Sigmoid colon (tissue), 6 donors: ENCODE measurements at regions not wholly inside any gene's neighbourhood (a gene's known extent, or its start where the extent isn't known, plus 50 kb on each side); places are given as distances from the start of the nearest gene placed in this dataset.

Source experiments
- DNase-seq: peaks from one replicate; pipeline ENCODE4 v3.0.0-alpha.2; 2019
- H3K27ac ChIP-seq, 4 donors: fragments of 200-600 bp; sonication (generic); one replicate each; pipeline ENCODE4 v1.5.1; 2016 to 2019; ENCODE audit warnings: mild to moderate bottlenecking in 1 of 4
- H3K27me3 ChIP-seq, 3 donors: fragments of 200-600 bp; sonication (generic); one replicate each; pipeline ENCODE4 v1.5.1; 2019; ENCODE audit warnings: mild to moderate bottlenecking in 1 of 3
- H3K36me3 ChIP-seq, 4 donors: fragments of 200-600 bp; sonication (generic); one replicate each; pipeline ENCODE4 v1.5.1; 2016 to 2019
- H3K4me1 ChIP-seq, 4 donors: fragments of 200-600 bp; sonication (generic); one replicate each; pipeline ENCODE4 v1.5.1; 2017 to 2019
- H3K4me3 ChIP-seq, 4 donors: fragments of 200-600 bp; sonication (generic); one replicate each; pipeline ENCODE4 v1.5.1; 2017 to 2019; ENCODE audit warnings: mild to moderate bottlenecking in 2 of 4, moderate library complexity in 1 of 4
- H3K9me3 ChIP-seq, 4 donors: fragments of 200-600 bp in 3 of 4; sonication (generic) in 3 of 4; one replicate each; pipeline versions ENCODE4 v1.5.1 to v1.6.1; 2013 to 2019
- CTCF ChIP-seq, 4 experiments: fragments of 450-650 bp in 3 of 4; fragments of 200-600 bp in 1 of 4; IDR thresholded peaks; one replicate each; pipeline ENCODE4 v1.5.1; 2016 to 2019; ENCODE audit warnings: antibody characterized with exemption in 4 of 4, mild to moderate bottlenecking in 3 of 4, moderate library complexity in 2 of 4
- EP300 ChIP-seq, 4 donors: sonication (generic); formaldehyde crosslinking; IDR thresholded peaks; one replicate each; pipeline ENCODE4 v1.6.1; 2017; ENCODE audit warnings: antibody characterized with exemption in 4 of 4
- POLR2A ChIP-seq, 2 donors: fragments of 450-650 bp; IDR thresholded peaks; one replicate each; pipeline ENCODE4 v1.6.1; 2016; ENCODE audit warnings: antibody characterized with exemption in 2 of 2, mild to moderate bottlenecking in 2 of 2, moderate library complexity in 2 of 2
- POLR2AphosphoS5 ChIP-seq, 4 donors: sonication (generic); formaldehyde crosslinking; IDR thresholded peaks; one replicate each; pipeline ENCODE4 v1.6.1; 2017; ENCODE audit warnings: antibody characterized with exemption in 4 of 4
- WGBS, 2 donors: extraction: QIAGEN DNeasy Blood & Tissue Kit; methylation state at CpG; one replicate each; pipeline ENCODE4 v1.1.7; 2013; 5-methylcytosine and 5-hydroxymethylcytosine counted together
- intact Hi-C: fragments of 100-400 bp; cut with DNase I; formaldehyde crosslinking; loops from one replicate; pipeline ENCODE4 v1.15.1; 2023
- donor health status: healthy with polysubstance abuse.
- donor health status: healthy.

- TF ChIP-seq POLR2A (IDR thresholded peaks at IDR 0.05) (no peak), POLR2AphosphoS5 (IDR thresholded peaks at IDR 0.05) (no peak), EP300 (IDR thresholded peaks at IDR 0.05) (no peak), CTCF (IDR thresholded peaks at IDR 0.05) (no peak)
- intact Hi-C loops: no loop called here
These were observed 81.4 kb upstream of the BMPER start for GRCh38 chr7:33823913-33824312.

GRCh38 chr7:33824911-33825459, 80.4 kb upstream of the BMPER start:
- intact Hi-C loops: no loop called here
- Histone ChIP-seq H3K9me3 (no peaks in the 10 kb centered on the region), H3K36me3 (no peaks in the 10 kb centered on the region), H3K4me1 (no peaks in the 10 kb centered on the region), H3K27ac (no peak overlapping the region), H3K4me3 (no peak overlapping the region), H3K27me3 (no peaks in the 10 kb centered on the region)
- TF ChIP-seq POLR2A (IDR thresholded peaks at IDR 0.05) (no peak), CTCF (IDR thresholded peaks at IDR 0.05) (no peak), POLR2AphosphoS5 (IDR thresholded peaks at IDR 0.05) (no peak), EP300 (IDR thresholded peaks at IDR 0.05) (no peak)
- no peak for DNase-seq
- 59 to 66% methylated on average over 4 of the region's 4 CpGs for WGBS, 2 donors

More at GRCh38 chr7:33823913-33824312, 81.4 kb upstream of the BMPER start:
- no peak for DNase-seq
- Histone ChIP-seq H3K9me3 (no peaks in the 10 kb centered on the region), H3K4me1 (no peaks in the 10 kb centered on the region), H3K27ac (no peak overlapping the region), H3K4me3 (no peak overlapping the region), H3K36me3 (no peaks in the 10 kb centered on the region), H3K27me3 (no peaks in the 10 kb centered on the region)
- 91 to 94% methylated on average over 5 of the region's 5 CpGs for WGBS, 2 donors

GRCh38 chr7:33825644-33826043, 79.7 kb upstream of the BMPER start:
- no peak for DNase-seq
- WGBS, 2 donors: 75 to 92% methylated on average over 1 of the region's 1 CpG
- Histone ChIP-seq H3K4me1 (peaks cover 0 to under 1% (median 0%) of the 10 kb centered on the region in 4 donors), H3K36me3 (no peaks in the 10 kb centered on the region), H3K4me3 (no peak overlapping the region), H3K27me3 (no peaks in the 10 kb centered on the region), H3K27ac (no peak overlapping the region), H3K9me3 (no peaks in the 10 kb centered on the region)
- intact Hi-C loops: no loop called here
- TF ChIP-seq EP300 (IDR thresholded peaks at IDR 0.05) (no peak), POLR2AphosphoS5 (IDR thresholded peaks at IDR 0.05) (no peak), POLR2A (IDR thresholded peaks at IDR 0.05) (no peak), CTCF (IDR thresholded peaks at IDR 0.05) (no peak)

- Histone ChIP-seq H3K4me3 (no peak overlapping the region), H3K9me3 (no peaks in the 10 kb centered on the region), H3K4me1 (peaks cover 0 to 22% (median 9%) of the 10 kb centered on the region in 4 donors), H3K27me3 (no peaks in the 10 kb centered on the region), H3K36me3 (no peaks in the 10 kb centered on the region), H3K27ac (no peak overlapping the region)
- TF ChIP-seq CTCF (IDR thresholded peaks at IDR 0.05) (no peak), EP300 (IDR thresholded peaks at IDR 0.05) (no peak), POLR2AphosphoS5 (IDR thresholded peaks at IDR 0.05) (no peak), POLR2A (IDR thresholded peaks at IDR 0.05) (no peak)
- no peak for DNase-seq
- intact Hi-C loops: no loop called here
- WGBS, 2 donors: 77 to 86% methylated on average over 4 of the region's 4 CpGs
These were observed 75.8 kb upstream of the BMPER start for GRCh38 chr7:33829536-33829935.
